GM21717 (cell line): ENCODE measurements at regions not wholly inside any gene's neighbourhood (a gene's known extent, or its start where the extent isn't known, plus 50 kb on each side); places are given as distances from the start of the nearest gene placed in this dataset.

ENCODE experiments used
- ATAC-seq: cut with Tn5 transposase; IDR thresholded peaks from one replicate; pipeline ENCODE4 v1.9.1; 2021; ENCODE audit warnings: mild to moderate bottlenecking, moderate library complexity; ENCODE audit not compliant: unreplicated experiment

- ATAC-seq, result no peak
These were observed 122.8 kb downstream of the TMEM18 start for GRCh38 chr2:554444-554843.

- no peak for ATAC-seq
These were observed 124.3 kb downstream of the TMEM18 start for GRCh38 chr2:552906-553305.

GRCh38 chr2:551621-552020 lies 125.6 kb downstream of the TMEM18 start:
- no peak for ATAC-seq

- ATAC-seq, result no peak
These were observed 126.2 kb downstream of the TMEM18 start for GRCh38 chr2:550860-551567.

GRCh38 chr2:545711-546650 lies 131.2 kb downstream of the TMEM18 start:
- ATAC-seq, result no peak

GRCh38 chr2:545228-545627 lies 132.0 kb downstream of the TMEM18 start:
- ATAC-seq, result no peak

- ATAC-seq, result no peak
These were observed 138.6 kb downstream of the TMEM18 start for GRCh38 chr2:538646-539045.

GRCh38 chr2:535222-535621 lies 142.0 kb downstream of the TMEM18 start:
- no peak for ATAC-seq

- ATAC-seq, result no peak
These were observed 147.4 kb downstream of the TMEM18 start for GRCh38 chr2:529852-530251.

- ATAC-seq, result no peak
These were observed 147.8 kb downstream of the TMEM18 start for GRCh38 chr2:529424-529823.

- ATAC-seq, result no peak
These were observed 149.6 kb downstream of the TMEM18 start for GRCh38 chr2:527581-527980.

- no peak for ATAC-seq
These were observed 150.3 kb downstream of the TMEM18 start for GRCh38 chr2:526918-527317.

GRCh38 chr2:525611-526010 lies 151.6 kb downstream of the TMEM18 start:
- no peak for ATAC-seq

GRCh38 chr2:525021-525420 lies 152.2 kb downstream of the TMEM18 start:
- ATAC-seq, result no peak

GRCh38 chr2:524442-524841 lies 152.8 kb downstream of the TMEM18 start:
- ATAC-seq, result no peak

- no peak for ATAC-seq
These were observed 153.4 kb downstream of the TMEM18 start for GRCh38 chr2:523698-524270.

GRCh38 chr2:522776-523175 lies 154.4 kb downstream of the TMEM18 start:
- ATAC-seq, result no peak

- ATAC-seq, result no peak
These were observed 155.2 kb downstream of the TMEM18 start for GRCh38 chr2:521853-522530.

- ATAC-seq, result no peak
These were observed 156.4 kb downstream of the TMEM18 start for GRCh38 chr2:520663-521340.

- no peak for ATAC-seq
These were observed 160.3 kb downstream of the TMEM18 start for GRCh38 chr2:516944-517343.

- no peak for ATAC-seq
These were observed 161.1 kb downstream of the TMEM18 start for GRCh38 chr2:516131-516530.
